ENCODE measurements at regions not wholly inside any gene's neighbourhood (a gene's known extent, or its start where the extent isn't known, plus 50 kb on each side); places are given as distances from the start of the nearest gene placed in this dataset.

GRCh38 chr11:104487046-104487806 is 323.3 kb upstream of the PDGFD start:
- TF ChIP-seq CTCF (IDR thresholded peaks at IDR 0.05) (no peak), POLR2A (IDR thresholded peaks at IDR 0.05) (no peak)
